LoVo (cell line): ENCODE measurements at regions not wholly inside any gene's neighbourhood (a gene's known extent, or its start where the extent isn't known, plus 50 kb on each side); places are given as distances from the start of the nearest gene placed in this dataset.

ENCODE experiments used
- DNase-seq: peaks from one replicate; pipeline ENCODE4 v3.0.0-alpha.2; 2016; ENCODE audit warnings: low spot score

- DNase-seq: no peak
Measured at GRCh38 chr5:144960296-144960695, 789.6 kb downstream of the KCTD16 start.

DNA sequence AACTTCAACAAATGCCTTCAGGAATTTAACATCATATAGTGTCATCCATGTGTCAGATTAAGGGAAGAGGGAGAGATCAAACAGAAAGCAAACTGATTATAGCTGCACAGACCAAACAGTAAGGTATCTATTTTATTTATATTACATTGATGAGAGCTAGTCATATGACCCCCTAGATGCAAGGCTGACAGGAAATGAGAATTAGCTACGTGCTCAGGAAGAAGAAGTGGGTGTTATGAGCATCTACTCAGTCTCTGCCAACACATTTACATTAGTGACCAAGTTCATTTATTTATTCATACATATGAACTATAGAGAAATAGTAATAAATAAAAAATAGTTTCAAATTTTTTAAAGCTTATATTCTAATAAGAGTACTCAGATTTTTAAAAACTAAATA is 787.3 kb downstream of the KCTD16 start:
- no peak for DNase-seq

DNA sequence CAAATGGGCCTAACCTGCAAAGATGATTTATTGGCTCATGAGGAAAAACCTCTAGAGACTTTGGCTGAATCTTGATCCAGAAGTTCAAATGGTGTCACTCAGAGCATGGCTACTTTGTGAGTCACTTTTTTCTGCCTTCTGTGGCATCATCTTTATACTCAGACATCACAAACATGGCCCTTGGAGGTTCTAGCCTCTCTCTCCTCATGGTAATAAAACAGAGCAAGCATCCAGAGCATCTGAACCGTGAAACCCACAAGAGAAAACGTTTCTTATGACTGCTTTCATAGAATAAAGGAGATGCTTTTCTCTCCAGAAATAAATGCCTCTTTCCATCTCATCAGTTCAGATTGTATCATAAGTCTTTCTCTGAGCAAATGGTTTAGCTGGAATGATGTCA is 780.3 kb downstream of the KCTD16 start:
- no peak for DNase-seq

- no peak for DNase-seq
Measured at GRCh38 chr5:144947023-144947422, 776.4 kb downstream of the KCTD16 start.

DNA sequence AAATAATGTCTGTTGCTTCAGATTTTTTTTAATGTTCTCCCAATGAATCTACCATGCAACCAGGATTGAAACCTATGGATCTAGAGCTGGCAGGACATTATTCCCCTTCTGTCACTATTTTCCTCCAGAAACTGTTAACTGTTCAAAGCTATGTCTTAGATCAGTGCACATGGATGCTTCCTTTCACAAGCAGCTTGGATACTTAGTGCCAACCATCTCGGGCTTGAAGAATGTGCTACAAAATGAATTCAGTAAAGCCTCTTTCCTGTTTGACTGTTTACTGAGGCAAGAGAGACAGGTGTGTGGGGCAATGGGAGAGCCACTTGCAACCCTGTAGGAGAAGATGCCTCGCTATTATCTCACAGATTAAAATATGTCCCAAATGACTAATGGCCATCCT is 774.8 kb downstream of the KCTD16 start:
- no peak for DNase-seq

- no peak for DNase-seq
Measured at GRCh38 chr5:144944936-144945335, 774.3 kb downstream of the KCTD16 start.

GRCh38 chr5:144941004-144941403 is 770.3 kb downstream of the KCTD16 start:
- DNase-seq: no peak

GRCh38 chr5:144918371-144918770 is 747.7 kb downstream of the KCTD16 start:
- DNase-seq: no peak

DNA sequence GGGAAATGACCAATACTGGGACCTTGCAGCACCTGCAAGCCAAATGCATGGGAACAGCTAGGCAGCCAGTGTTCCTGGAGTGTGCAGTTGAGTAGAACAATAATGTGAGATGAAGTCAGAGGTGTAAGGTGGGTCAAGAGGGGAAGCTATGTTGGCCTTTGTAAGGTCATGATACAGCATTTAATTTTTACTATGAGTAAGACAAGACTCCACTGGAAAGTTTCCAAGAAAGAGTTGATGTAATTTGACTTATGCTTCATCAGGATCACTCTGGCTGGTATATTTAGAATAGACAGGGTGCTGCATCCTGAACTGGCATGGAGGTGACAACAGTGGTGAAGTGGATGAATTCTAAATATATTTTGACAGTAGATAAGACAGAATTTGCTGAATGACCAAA is 744.8 kb downstream of the KCTD16 start:
- no peak for DNase-seq

GRCh38 chr5:144913661-144914060 is 743.0 kb downstream of the KCTD16 start:
- no peak for DNase-seq

DNA sequence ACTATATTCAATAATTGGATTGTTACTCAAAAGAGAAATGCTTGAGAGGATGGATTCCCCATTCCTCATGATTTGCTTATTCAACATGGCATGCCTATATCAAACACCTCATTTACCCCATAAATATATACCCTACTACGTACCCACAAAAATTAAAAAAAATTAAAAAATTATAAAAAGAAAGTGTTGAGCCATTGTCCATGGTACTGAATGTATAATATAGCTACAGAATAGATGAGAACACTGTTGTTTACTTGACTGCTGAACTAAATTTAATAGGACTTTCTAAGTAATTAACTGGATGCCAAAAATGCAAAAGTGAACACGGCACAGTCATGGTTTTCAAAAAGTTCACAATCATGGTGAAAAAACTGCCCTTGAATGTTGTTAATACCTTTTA is 725.8 kb downstream of the KCTD16 start:
- no peak for DNase-seq

- no peak for DNase-seq
Measured at GRCh38 chr5:144886668-144887067, 716.0 kb downstream of the KCTD16 start.

GRCh38 chr5:144882739-144883283 is 712.1 kb downstream of the KCTD16 start:
- no peak for DNase-seq

DNA sequence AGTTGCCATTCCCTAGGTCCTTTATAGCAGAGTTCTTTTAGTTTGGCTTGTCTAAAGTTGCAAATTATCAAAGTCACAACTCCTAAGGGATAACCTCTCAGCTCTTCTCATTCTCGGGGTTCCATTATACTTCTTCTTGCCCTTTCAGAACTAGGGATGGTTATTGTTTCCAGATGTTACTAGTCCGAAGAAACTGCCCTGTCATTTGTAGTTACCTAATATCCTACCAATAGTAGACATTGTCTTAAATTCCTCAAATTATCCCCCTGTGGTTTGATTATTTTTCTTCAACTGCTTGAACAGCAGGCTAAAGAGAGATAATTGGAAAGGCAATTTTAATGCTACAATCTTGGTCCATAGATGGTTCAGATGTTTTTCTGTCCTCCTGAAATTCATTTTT is 709.8 kb downstream of the KCTD16 start:
- no peak for DNase-seq

GRCh38 chr5:144876990-144877389 is 706.3 kb downstream of the KCTD16 start:
- no peak for DNase-seq

- DNase-seq: no peak
Measured at GRCh38 chr5:144873076-144873475, 702.4 kb downstream of the KCTD16 start.

- no peak for DNase-seq
Measured at GRCh38 chr5:144864118-144864517, 693.4 kb downstream of the KCTD16 start.

DNA sequence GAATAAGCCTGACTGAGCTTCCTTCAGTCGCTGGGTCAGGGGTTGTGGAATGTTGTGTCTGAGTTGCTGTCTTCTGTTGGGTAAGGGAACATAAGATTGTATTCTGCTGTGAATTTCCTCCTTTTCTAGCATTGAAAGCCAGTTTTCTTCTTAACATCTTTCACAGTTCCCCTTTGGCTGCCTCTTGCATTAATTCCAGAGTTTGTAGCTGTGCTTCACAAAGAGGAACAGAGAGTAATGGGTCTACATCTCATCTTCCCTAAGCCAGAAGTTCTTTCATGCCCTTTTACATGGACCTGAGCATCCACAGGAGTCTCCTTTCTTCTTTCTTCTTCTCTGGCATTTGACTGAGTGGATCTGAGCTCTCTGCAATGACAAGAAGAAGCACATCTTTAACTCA is 686.8 kb downstream of the KCTD16 start:
- DNase-seq: no peak

DNA sequence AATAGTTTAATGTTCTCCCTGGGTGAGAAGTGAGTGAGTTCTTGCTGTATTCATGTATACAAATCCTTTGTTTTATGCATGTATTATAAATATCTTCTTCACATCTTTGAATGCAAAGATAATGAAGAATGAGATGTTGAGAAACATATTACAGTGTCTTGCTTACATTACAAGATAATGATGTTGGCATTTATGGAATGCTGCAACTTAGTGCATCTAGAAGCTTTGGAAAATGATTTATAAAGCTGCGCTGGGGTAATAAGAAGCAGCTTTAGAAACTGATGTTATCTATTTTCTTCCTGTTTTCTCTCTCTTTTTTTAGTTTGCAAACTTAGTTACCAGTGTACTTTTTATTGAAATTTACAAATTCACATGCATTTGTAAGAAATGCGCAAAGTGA is 673.4 kb downstream of the KCTD16 start:
- DNase-seq: no peak

DNA sequence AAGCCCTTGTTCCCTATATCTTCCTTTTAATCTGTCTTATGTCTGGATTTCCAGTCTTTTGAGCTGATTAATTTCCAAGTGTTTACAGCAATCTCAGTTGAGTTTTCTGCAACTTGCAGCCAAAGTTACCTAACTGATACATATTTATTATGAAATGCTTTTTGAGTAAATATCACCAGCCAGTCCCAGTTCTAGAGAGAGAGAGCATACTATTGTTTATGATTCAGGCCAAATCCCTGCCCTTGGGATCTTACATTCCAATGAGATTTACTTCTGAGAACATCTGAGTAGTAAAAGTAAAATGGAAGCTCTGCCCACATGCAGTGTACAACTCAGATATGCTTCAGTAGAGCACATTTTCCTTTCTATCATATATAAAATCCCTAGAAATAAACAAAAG is 661.7 kb downstream of the KCTD16 start:
- no peak for DNase-seq

DNA sequence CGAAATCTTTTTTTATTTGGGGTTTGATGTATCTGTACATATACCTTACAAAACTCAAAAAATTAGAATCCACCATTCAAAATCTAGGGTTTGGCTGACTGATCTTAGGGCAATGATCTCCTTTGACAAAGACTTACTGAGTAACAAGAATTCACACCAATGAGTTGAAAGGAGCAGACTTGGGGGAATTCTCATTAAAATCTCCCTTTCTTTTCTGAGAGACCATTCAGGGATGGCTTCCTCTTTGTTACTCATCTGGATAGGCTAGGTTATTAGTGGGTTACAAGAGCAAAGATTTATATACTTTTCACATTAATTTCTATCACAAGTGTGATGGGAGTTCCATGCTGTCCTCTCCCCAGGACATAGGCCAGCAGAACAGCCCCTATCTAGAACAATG is 661.0 kb downstream of the KCTD16 start:
- no peak for DNase-seq

- no peak for DNase-seq
Measured at GRCh38 chr5:144822503-144822902, 651.8 kb downstream of the KCTD16 start.

DNA sequence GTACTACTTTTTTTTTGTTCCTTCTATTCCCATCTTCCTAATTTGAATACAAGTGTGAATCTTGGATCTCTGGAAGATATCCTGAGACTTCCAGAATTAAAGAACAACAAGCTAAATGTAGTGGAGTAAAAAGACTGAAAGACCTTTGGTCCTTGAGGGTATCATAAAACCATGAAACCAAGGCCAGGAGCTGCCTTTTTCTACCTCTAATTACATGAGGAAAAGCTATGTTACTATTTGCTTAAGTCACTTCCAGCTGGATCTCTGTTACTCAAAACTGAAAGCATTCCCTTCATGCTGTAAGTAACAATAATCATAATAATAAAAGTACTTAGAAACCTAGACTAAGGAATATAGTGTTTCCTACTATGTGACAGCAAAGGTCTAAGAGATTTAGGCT is 649.6 kb downstream of the KCTD16 start:
- no peak for DNase-seq

- DNase-seq: no peak
Measured at GRCh38 chr5:144815131-144815530, 644.5 kb downstream of the KCTD16 start.

- DNase-seq: no peak
Measured at GRCh38 chr5:144812763-144813162, 642.1 kb downstream of the KCTD16 start.
